GM18511 (cell line): ENCODE measurements at regions not wholly inside any gene's neighbourhood (a gene's known extent, or its start where the extent isn't known, plus 50 kb on each side); places are given as distances from the start of the nearest gene placed in this dataset.

Experiments
- ATAC-seq: cut with Tn5 transposase; IDR thresholded peaks from one replicate; pipeline ENCODE4 v1.9.1; 2021; ENCODE audit warnings: mild to moderate bottlenecking, moderate library complexity; ENCODE audit not compliant: unreplicated experiment

- no peak for ATAC-seq
Observed at GRCh38 chr9:95627802-95628201, 111.0 kb upstream of the PTCH1 start.

- no peak for ATAC-seq
Observed at GRCh38 chr9:95626885-95627558, 110.3 kb upstream of the PTCH1 start.

GRCh38 chr9:95626341-95626740, 109.6 kb upstream of the PTCH1 start:
- no peak for ATAC-seq

- no peak for ATAC-seq
Observed at GRCh38 chr9:95623640-95624039, 106.9 kb upstream of the PTCH1 start.

GRCh38 chr9:95620722-95621121, 104.0 kb upstream of the PTCH1 start:
- ATAC-seq: no peak

GRCh38 chr9:95620314-95620713, 103.5 kb upstream of the PTCH1 start:
- no peak for ATAC-seq

GRCh38 chr9:95615246-95615645, 98.5 kb upstream of the PTCH1 start:
- ATAC-seq: no peak

- no peak for ATAC-seq
Observed at GRCh38 chr9:95613670-95614069, 96.9 kb upstream of the PTCH1 start.

- no peak for ATAC-seq
Observed at GRCh38 chr9:95611354-95611753, 94.6 kb upstream of the PTCH1 start.

GRCh38 chr9:95610006-95610785, 93.4 kb upstream of the PTCH1 start:
- ATAC-seq: no peak

GRCh38 chr9:95609426-95609825, 92.7 kb upstream of the PTCH1 start:
- ATAC-seq: no peak

- ATAC-seq: no peak
Observed at GRCh38 chr9:95608341-95608740, 91.6 kb upstream of the PTCH1 start.

GRCh38 chr9:95607507-95607906, 90.7 kb upstream of the PTCH1 start:
- no peak for ATAC-seq

- ATAC-seq: no peak
Observed at GRCh38 chr9:95606489-95607350, 89.9 kb upstream of the PTCH1 start.

GRCh38 chr9:95605816-95606488, 89.2 kb upstream of the PTCH1 start:
- no peak for ATAC-seq

GRCh38 chr9:95605101-95605500, 88.3 kb upstream of the PTCH1 start:
- no peak for ATAC-seq

GRCh38 chr9:95598236-95598635, 81.5 kb upstream of the PTCH1 start:
- ATAC-seq: no peak

GRCh38 chr9:95595721-95596295, 79.0 kb upstream of the PTCH1 start:
- ATAC-seq: no peak

- ATAC-seq: no peak
Observed at GRCh38 chr9:95592931-95593330, 76.2 kb upstream of the PTCH1 start.

GRCh38 chr9:95588724-95589588, 72.2 kb upstream of the PTCH1 start:
- ATAC-seq: no peak
